ENCODE measurements at regions not wholly inside any gene's neighbourhood (a gene's known extent, or its start where the extent isn't known, plus 50 kb on each side); places are given as distances from the start of the nearest gene placed in this dataset.

GRCh38 chr18:72652990-72653593 lies 109.0 kb upstream of the CBLN2 start:
- TF ChIP-seq, protein P1, sequence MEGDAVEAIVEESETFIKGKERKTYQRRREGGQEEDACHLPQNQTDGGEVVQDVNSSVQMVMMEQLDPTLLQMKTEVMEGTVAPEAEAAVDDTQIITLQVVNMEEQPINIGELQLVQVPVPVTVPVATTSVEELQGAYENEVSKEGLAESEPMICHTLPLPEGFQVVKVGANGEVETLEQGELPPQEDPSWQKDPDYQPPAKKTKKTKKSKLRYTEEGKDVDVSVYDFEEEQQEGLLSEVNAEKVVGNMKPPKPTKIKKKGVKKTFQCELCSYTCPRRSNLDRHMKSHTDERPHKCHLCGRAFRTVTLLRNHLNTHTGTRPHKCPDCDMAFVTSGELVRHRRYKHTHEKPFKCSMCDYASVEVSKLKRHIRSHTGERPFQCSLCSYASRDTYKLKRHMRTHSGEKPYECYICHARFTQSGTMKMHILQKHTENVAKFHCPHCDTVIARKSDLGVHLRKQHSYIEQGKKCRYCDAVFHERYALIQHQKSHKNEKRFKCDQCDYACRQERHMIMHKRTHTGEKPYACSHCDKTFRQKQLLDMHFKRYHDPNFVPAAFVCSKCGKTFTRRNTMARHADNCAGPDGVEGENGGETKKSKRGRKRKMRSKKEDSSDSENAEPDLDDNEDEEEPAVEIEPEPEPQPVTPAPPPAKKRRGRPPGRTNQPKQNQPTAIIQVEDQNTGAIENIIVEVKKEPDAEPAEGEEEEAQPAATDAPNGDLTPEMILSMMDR (conservative IDR thresholded peaks at IDR 0.05): peak; percentile 69
- TF ChIP-seq EZH2 (IDR thresholded peaks at IDR 0.05; ENCODE audit: low read depth): no peak
